IMR-90 (cell line): ENCODE measurements at regions not wholly inside any gene's neighbourhood (a gene's known extent, or its start where the extent isn't known, plus 50 kb on each side); places are given as distances from the start of the nearest gene placed in this dataset.

Source experiments
- RAD21 ChIP-seq: IDR thresholded peaks from 2 replicates; pipeline ENCODE4 v1.6.1; 2012; ENCODE audit warnings: low read length, improper control_type of control experiment
- RCOR1 ChIP-seq: IDR thresholded peaks from 2 replicates; pipeline ENCODE4 v1.6.1; 2012; ENCODE audit warnings: mild to moderate bottlenecking, low read length, improper control_type of control experiment; ENCODE audit not compliant: insufficient replicate concordance
- TF ChIP-seq, protein P1 (sequence below): conservative IDR thresholded peaks from 2 replicates; pipeline ENCODE4 v1.5.1; 2012; ENCODE audit warnings: mild to moderate bottlenecking, low read depth, low read length, improper control_type of control experiment

GRCh38 chr22:27534720-27535125 is 266.8 kb downstream of the MN1 start:
- TF ChIP-seq, protein P1, sequence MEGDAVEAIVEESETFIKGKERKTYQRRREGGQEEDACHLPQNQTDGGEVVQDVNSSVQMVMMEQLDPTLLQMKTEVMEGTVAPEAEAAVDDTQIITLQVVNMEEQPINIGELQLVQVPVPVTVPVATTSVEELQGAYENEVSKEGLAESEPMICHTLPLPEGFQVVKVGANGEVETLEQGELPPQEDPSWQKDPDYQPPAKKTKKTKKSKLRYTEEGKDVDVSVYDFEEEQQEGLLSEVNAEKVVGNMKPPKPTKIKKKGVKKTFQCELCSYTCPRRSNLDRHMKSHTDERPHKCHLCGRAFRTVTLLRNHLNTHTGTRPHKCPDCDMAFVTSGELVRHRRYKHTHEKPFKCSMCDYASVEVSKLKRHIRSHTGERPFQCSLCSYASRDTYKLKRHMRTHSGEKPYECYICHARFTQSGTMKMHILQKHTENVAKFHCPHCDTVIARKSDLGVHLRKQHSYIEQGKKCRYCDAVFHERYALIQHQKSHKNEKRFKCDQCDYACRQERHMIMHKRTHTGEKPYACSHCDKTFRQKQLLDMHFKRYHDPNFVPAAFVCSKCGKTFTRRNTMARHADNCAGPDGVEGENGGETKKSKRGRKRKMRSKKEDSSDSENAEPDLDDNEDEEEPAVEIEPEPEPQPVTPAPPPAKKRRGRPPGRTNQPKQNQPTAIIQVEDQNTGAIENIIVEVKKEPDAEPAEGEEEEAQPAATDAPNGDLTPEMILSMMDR = no peak
- TF ChIP-seq RCOR1 (no peak), RAD21 (no peak)
